ENCODE measurements at regions not wholly inside any gene's neighbourhood (a gene's known extent, or its start where the extent isn't known, plus 50 kb on each side); places are given as distances from the start of the nearest gene placed in this dataset.
A peak's percentile ranks its signal among the peaks of the same experiment; 100 is the strongest.
"Not testable (repeated sequence)": the region's sequence is repeated elsewhere in the genome, so short reads cannot be mapped to it uniquely, and the experiment has no call there.

- no peak for DNase-seq (ENCODE audit: low read depth)
These were observed 136.9 kb upstream of the CFAP20DC start for GRCh38 chr3:59186725-59187124.

DNA sequence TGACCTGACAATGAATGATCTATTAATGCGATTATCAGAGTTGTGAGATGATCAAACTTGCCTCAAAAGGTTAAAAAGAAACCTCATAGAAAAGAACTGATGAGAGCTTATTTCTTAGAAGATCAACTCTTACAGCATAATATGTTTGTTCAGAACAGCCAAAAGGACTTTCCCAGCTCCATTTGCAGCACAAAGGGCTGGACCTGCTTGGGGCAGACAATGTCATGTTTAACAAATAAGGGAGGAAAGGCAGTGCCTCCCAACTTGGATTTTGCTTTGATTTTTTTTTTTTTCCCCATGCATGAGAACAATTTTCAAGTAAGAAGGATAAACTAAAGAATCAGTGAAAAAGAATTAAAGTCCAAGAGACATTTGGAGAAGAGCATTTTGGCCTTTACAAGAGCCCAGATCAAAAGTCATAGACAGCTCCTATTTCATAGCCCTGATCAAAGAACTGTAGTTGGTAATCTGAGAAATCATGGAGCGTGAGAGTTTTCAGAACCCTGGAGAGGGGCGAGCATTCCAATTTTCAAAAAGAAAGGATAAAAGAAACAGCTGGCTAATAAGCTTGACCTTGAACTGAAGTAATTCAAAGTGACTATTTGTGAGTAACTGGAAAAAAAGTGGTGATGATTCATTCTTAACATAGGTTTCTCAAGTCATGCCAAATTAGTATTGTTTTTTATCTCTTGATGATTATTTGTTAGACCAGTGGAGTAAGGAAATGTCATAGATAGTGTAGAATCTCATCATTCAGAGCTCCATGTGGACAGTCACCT, 136.0 kb upstream of the CFAP20DC start:
- peak; percentile 46 for DNase-seq (ENCODE audit: low read depth)
- no peak overlapping the region for H3K4me3 ChIP-seq (ENCODE audit: low read length)
- no peak for TF ChIP-seq CTCF (IDR thresholded peaks at IDR 0.05; ENCODE audit: insufficient read depth, low read depth, low read length, missing control alignments)

More at GRCh38 chr3:59186725-59187124, 136.9 kb upstream of the CFAP20DC start:
- no peak overlapping the region for H3K4me3 ChIP-seq (ENCODE audit: low read length)
- no peak for TF ChIP-seq CTCF (IDR thresholded peaks at IDR 0.05; ENCODE audit: insufficient read depth, low read depth, low read length, missing control alignments)

DNA sequence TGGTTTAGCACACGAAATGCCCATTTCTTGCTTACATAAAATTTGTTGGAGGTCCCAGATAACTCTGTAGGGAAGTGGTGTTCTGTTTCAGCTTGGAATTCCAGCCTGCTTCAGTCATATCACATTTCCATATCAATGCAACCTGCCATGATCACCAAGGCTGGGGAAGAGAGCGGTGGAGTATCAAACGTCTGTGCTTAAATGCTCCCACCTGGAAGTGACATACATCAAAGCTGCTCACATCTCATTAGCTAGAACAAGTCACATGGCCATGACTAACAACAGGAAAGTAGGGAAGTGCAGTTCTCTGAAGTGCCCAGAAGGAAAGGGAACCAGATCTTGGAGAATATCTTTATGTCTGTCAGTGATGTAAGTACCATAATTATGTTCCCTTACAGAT, 130.2 kb upstream of the CFAP20DC start:
- no peak for TF ChIP-seq CTCF (IDR thresholded peaks at IDR 0.05; ENCODE audit: insufficient read depth, low read depth, low read length, missing control alignments)
- no peak for DNase-seq (ENCODE audit: low read depth)
- no peak overlapping the region for H3K4me3 ChIP-seq (ENCODE audit: low read length)

DNA sequence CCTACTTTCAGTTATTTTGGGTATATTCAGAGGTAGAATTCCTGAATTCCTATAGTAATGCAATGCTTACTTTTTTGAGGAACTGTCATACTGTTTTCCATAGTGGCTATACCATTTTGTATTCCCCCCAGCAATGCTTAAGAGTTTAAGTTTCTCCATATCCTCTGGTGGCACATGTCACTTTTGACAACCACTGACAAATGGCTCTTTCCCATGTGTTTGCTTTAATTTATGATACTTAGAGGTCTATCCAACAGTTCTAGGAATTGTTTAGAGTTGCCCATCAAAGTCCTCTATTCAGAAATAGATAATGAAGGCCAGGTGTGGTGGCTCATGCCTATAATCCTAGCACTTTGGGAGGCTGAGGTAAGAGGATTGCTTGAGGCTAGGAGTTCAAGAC, 128.9 kb upstream of the CFAP20DC start:
- H3K4me3 ChIP-seq (ENCODE audit: low read length) = no peak overlapping the region
- DNase-seq (ENCODE audit: low read depth) = no peak
- no peak for TF ChIP-seq CTCF (IDR thresholded peaks at IDR 0.05; ENCODE audit: insufficient read depth, low read depth, low read length, missing control alignments)

DNA sequence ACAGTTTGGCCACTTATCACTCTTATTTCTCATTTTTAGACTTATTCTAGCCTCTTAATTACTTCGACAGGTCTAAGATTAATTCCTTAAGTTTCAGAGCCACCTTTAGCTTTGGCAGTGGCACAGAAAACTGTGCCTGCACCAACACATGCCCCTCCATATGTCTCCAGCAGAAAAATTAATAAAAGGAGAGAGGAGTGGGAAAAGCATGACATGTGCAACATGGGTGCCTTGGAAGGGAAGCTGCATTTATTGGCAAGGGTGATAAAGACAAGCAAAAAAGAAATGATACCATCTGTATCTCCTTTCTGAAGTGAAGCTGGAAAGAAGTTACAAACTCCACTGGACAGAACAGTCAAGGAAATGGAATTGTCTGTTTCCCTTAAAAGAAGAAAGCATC, 121.7 kb upstream of the CFAP20DC start:
- no peak for TF ChIP-seq CTCF (IDR thresholded peaks at IDR 0.05; ENCODE audit: insufficient read depth, low read depth, low read length, missing control alignments)
- no peak for DNase-seq (ENCODE audit: low read depth)
- H3K4me3 ChIP-seq (ENCODE audit: low read length) = no peak overlapping the region

- not testable (repeated sequence) for DNase-seq (ENCODE audit: low read depth); H3K4me3 ChIP-seq (ENCODE audit: low read length)
These were observed 120.3 kb upstream of the CFAP20DC start for GRCh38 chr3:59170166-59170565.

DNA sequence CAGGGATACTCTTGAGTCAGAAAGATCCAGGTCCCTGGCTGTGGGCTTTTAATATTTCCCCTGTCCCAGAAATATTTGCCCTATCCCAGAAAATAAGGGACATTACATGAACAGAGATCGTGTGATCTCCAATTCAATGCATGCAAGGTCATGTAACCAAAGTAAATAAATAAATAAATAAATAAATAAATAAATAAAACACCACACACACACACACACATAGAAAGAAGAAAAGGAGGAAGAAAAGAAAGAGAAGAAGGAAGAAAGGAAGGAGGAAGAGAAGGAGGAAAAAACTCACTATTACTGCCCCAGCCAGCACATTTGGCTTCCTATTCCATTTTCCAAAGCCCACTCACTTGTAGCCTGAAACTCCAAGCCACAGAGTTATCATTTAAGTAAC, 117.9 kb upstream of the CFAP20DC start:
- no peak for TF ChIP-seq CTCF (IDR thresholded peaks at IDR 0.05; ENCODE audit: insufficient read depth, low read depth, low read length, missing control alignments)
- DNase-seq (ENCODE audit: low read depth) = no peak
- H3K4me3 ChIP-seq (ENCODE audit: low read length) = no peak overlapping the region
